ENCODE measurements at regions not wholly inside any gene's neighbourhood (a gene's known extent, or its start where the extent isn't known, plus 50 kb on each side); places are given as distances from the start of the nearest gene placed in this dataset.

GRCh38 chr10:123517426-123517825, 148.7 kb upstream of the GPR26 start:
- peaks cover 11% of the 10 kb centered on the region for H3K27me3 Mint-ChIP-seq (ENCODE audit: low read depth)
- ATAC-seq (no peak), DNase-seq (no peak)
- no peaks in the 10 kb centered on the region for H3K36me3 Mint-ChIP-seq (ENCODE audit: insufficient read depth)
- no peaks in the 10 kb centered on the region for H3K4me1 Mint-ChIP-seq (ENCODE audit: low read depth)
- H3K4me3 Mint-ChIP-seq, result no peak overlapping the region
- H3K9me3 Mint-ChIP-seq, result no peaks in the 10 kb centered on the region

GRCh38 chr10:123517901-123518300, 148.3 kb upstream of the GPR26 start:
- ATAC-seq (no peak), DNase-seq (no peak)
- Mint-ChIP-seq H3K36me3 (ENCODE audit: insufficient read depth) (no peaks in the 10 kb centered on the region), H3K27me3 (ENCODE audit: low read depth) (peaks cover 15% of the 10 kb centered on the region), H3K4me3 (no peak overlapping the region), H3K9me3 (no peaks in the 10 kb centered on the region), H3K4me1 (ENCODE audit: low read depth) (no peaks in the 10 kb centered on the region)

GRCh38 chr10:123518765-123519164, 147.4 kb upstream of the GPR26 start:
- H3K9me3 Mint-ChIP-seq, result no peaks in the 10 kb centered on the region
- ATAC-seq (no peak), DNase-seq (no peak)
- H3K27me3 Mint-ChIP-seq (ENCODE audit: low read depth), result peaks cover 15% of the 10 kb centered on the region
- H3K4me1 Mint-ChIP-seq (ENCODE audit: low read depth), result no peaks in the 10 kb centered on the region
- no peak overlapping the region for H3K4me3 Mint-ChIP-seq
- no peaks in the 10 kb centered on the region for H3K36me3 Mint-ChIP-seq (ENCODE audit: insufficient read depth)

GRCh38 chr10:123519861-123520260, 146.3 kb upstream of the GPR26 start:
- ATAC-seq, result no peak
- no peak overlapping the region for H3K4me3 Mint-ChIP-seq
- H3K9me3 Mint-ChIP-seq, result no peaks in the 10 kb centered on the region
- no peak for DNase-seq
- no peaks in the 10 kb centered on the region for H3K4me1 Mint-ChIP-seq (ENCODE audit: low read depth)
- no peaks in the 10 kb centered on the region for H3K36me3 Mint-ChIP-seq (ENCODE audit: insufficient read depth)
- H3K27me3 Mint-ChIP-seq (ENCODE audit: low read depth), result peaks cover 15% of the 10 kb centered on the region

- H3K9me3 Mint-ChIP-seq, result no peaks in the 10 kb centered on the region
- H3K4me3 Mint-ChIP-seq, result no peak overlapping the region
- DNase-seq (no peak), ATAC-seq (no peak)
- H3K36me3 Mint-ChIP-seq (ENCODE audit: insufficient read depth), result no peaks in the 10 kb centered on the region
- peaks cover 7% of the 10 kb centered on the region for H3K27me3 Mint-ChIP-seq (ENCODE audit: low read depth)
- no peaks in the 10 kb centered on the region for H3K4me1 Mint-ChIP-seq (ENCODE audit: low read depth)
Measured at GRCh38 chr10:123521076-123521475, 145.1 kb upstream of the GPR26 start.

GRCh38 chr10:123521556-123521955, 144.6 kb upstream of the GPR26 start:
- no peaks in the 10 kb centered on the region for H3K4me1 Mint-ChIP-seq (ENCODE audit: low read depth)
- H3K4me3 Mint-ChIP-seq, result no peak overlapping the region
- H3K9me3 Mint-ChIP-seq, result no peaks in the 10 kb centered on the region
- ATAC-seq (no peak), DNase-seq (no peak)
- H3K36me3 Mint-ChIP-seq (ENCODE audit: insufficient read depth), result no peaks in the 10 kb centered on the region
- H3K27me3 Mint-ChIP-seq (ENCODE audit: low read depth), result peaks cover 7% of the 10 kb centered on the region

GRCh38 chr10:123522702-123523312, 143.3 kb upstream of the GPR26 start:
- DNase-seq (no peak), ATAC-seq (no peak)
- Mint-ChIP-seq H3K4me1 (ENCODE audit: low read depth) (no peaks in the 10 kb centered on the region), H3K36me3 (ENCODE audit: insufficient read depth) (no peaks in the 10 kb centered on the region), H3K4me3 (no peak overlapping the region), H3K9me3 (no peaks in the 10 kb centered on the region), H3K27me3 (ENCODE audit: low read depth) (peaks cover 7% of the 10 kb centered on the region)

GRCh38 chr10:123523833-123524232, 142.3 kb upstream of the GPR26 start:
- Mint-ChIP-seq H3K36me3 (ENCODE audit: insufficient read depth) (no peaks in the 10 kb centered on the region), H3K27me3 (ENCODE audit: low read depth) (peaks cover 7% of the 10 kb centered on the region), H3K9me3 (no peaks in the 10 kb centered on the region), H3K4me1 (ENCODE audit: low read depth) (no peaks in the 10 kb centered on the region), H3K4me3 (no peak overlapping the region)
- DNase-seq (no peak), ATAC-seq (no peak)

- Mint-ChIP-seq H3K9me3 (no peaks in the 10 kb centered on the region), H3K4me1 (ENCODE audit: low read depth) (no peaks in the 10 kb centered on the region), H3K4me3 (no peak overlapping the region), H3K27me3 (ENCODE audit: low read depth) (peaks cover 16% of the 10 kb centered on the region), H3K36me3 (ENCODE audit: insufficient read depth) (no peaks in the 10 kb centered on the region)
- ATAC-seq, result no peak
- DNase-seq, result no peak
Measured at GRCh38 chr10:123526356-123527064, 139.6 kb upstream of the GPR26 start.

GRCh38 chr10:123527151-123527550, 139.0 kb upstream of the GPR26 start:
- Mint-ChIP-seq H3K27me3 (ENCODE audit: low read depth) (peaks cover 20% of the 10 kb centered on the region), H3K36me3 (ENCODE audit: insufficient read depth) (no peaks in the 10 kb centered on the region), H3K4me3 (no peak overlapping the region), H3K9me3 (peaks cover 2% of the 10 kb centered on the region), H3K4me1 (ENCODE audit: low read depth) (no peaks in the 10 kb centered on the region)
- ATAC-seq (no peak), DNase-seq (no peak)

GRCh38 chr10:123529146-123529760, 136.9 kb upstream of the GPR26 start:
- Mint-ChIP-seq H3K4me3 (no peak overlapping the region), H3K27me3 (ENCODE audit: low read depth) (peaks cover 26% of the 10 kb centered on the region), H3K4me1 (ENCODE audit: low read depth) (no peaks in the 10 kb centered on the region), H3K36me3 (ENCODE audit: insufficient read depth) (no peaks in the 10 kb centered on the region), H3K9me3 (peaks cover 9% of the 10 kb centered on the region)
- DNase-seq (no peak), ATAC-seq (no peak)

GRCh38 chr10:123530166-123530870, 135.8 kb upstream of the GPR26 start:
- no peak for DNase-seq
- Mint-ChIP-seq H3K36me3 (ENCODE audit: insufficient read depth) (no peaks in the 10 kb centered on the region), H3K4me3 (no peak overlapping the region), H3K4me1 (ENCODE audit: low read depth) (no peaks in the 10 kb centered on the region), H3K27me3 (ENCODE audit: low read depth) (peaks cover 28% of the 10 kb centered on the region), H3K9me3 (peaks cover 9% of the 10 kb centered on the region)
- no peak for ATAC-seq

- Mint-ChIP-seq H3K36me3 (ENCODE audit: insufficient read depth) (no peaks in the 10 kb centered on the region), H3K9me3 (peaks cover 9% of the 10 kb centered on the region), H3K4me3 (no peak overlapping the region), H3K27me3 (ENCODE audit: low read depth) (peaks cover 29% of the 10 kb centered on the region), H3K4me1 (ENCODE audit: low read depth) (no peaks in the 10 kb centered on the region)
- DNase-seq (no peak), ATAC-seq (no peak)
Measured at GRCh38 chr10:123535386-123535785, 130.8 kb upstream of the GPR26 start.

- Mint-ChIP-seq H3K36me3 (ENCODE audit: insufficient read depth) (no peaks in the 10 kb centered on the region), H3K4me1 (ENCODE audit: low read depth) (no peaks in the 10 kb centered on the region), H3K9me3 (peaks cover 9% of the 10 kb centered on the region), H3K27me3 (ENCODE audit: low read depth) (peaks cover 29% of the 10 kb centered on the region), H3K4me3 (no peak overlapping the region)
- no peak for ATAC-seq
- DNase-seq, result no peak
Measured at GRCh38 chr10:123536176-123536845, 129.8 kb upstream of the GPR26 start.

Measured in activated T-cell treated with anti-CD3 and anti-CD28 coated beads, Interleukin-2, amount 50 U/mL, for 4 hours (primary cell).